ENCODE measurements at regions not wholly inside any gene's neighbourhood (a gene's known extent, or its start where the extent isn't known, plus 50 kb on each side); places are given as distances from the start of the nearest gene placed in this dataset.

GRCh38 chr7:93048136-93048930, 69.4 kb downstream of the SAMD9 start:
- CTCF ChIA-PET: interaction anchor here (0.6 to 1.2 kb wide), 6 partner anchors 9 to 424 kb away, joined by 3 to 5 read pairs (median 3); no protein-coding TSS in a partner anchor
- POLR2A ChIA-PET: interaction anchor here (0.6 to 1.4 kb wide), 5 partner anchors 10 to 407 kb away, joined by 3 to 6 read pairs (median 4); no protein-coding TSS in a partner anchor
- Mint-ChIP-seq H3K9me3 (ENCODE audit: unreplicated experiment) (peaks cover 8% of the 10 kb centered on the region), H3K36me3 (ENCODE audit: insufficient read depth, unreplicated experiment) (no peaks in the 10 kb centered on the region), H3K4me3 (ENCODE audit: unreplicated experiment) (no peak overlapping the region), H3K27me3 (ENCODE audit: insufficient read depth, unreplicated experiment) (no peaks in the 10 kb centered on the region), H3K4me1 (ENCODE audit: insufficient read depth, unreplicated experiment) (peaks cover 14% of the 10 kb centered on the region), H3K27ac (ENCODE audit: low read depth, unreplicated experiment) (no peak overlapping the region)
- intact Hi-C loops (cut with micrococcal nuclease): loop anchor here (10.0 kb wide), 1 partner anchor 144 kb away; no protein-coding TSS in a partner anchor
- TF ChIP-seq, protein P1, sequence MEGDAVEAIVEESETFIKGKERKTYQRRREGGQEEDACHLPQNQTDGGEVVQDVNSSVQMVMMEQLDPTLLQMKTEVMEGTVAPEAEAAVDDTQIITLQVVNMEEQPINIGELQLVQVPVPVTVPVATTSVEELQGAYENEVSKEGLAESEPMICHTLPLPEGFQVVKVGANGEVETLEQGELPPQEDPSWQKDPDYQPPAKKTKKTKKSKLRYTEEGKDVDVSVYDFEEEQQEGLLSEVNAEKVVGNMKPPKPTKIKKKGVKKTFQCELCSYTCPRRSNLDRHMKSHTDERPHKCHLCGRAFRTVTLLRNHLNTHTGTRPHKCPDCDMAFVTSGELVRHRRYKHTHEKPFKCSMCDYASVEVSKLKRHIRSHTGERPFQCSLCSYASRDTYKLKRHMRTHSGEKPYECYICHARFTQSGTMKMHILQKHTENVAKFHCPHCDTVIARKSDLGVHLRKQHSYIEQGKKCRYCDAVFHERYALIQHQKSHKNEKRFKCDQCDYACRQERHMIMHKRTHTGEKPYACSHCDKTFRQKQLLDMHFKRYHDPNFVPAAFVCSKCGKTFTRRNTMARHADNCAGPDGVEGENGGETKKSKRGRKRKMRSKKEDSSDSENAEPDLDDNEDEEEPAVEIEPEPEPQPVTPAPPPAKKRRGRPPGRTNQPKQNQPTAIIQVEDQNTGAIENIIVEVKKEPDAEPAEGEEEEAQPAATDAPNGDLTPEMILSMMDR (IDR thresholded peaks at IDR 0.05; ENCODE audit: unreplicated experiment): no peak
- DNase-seq (ENCODE audit: unreplicated experiment): peak; percentile 6
- no TSS peak for BruUV-seq (replicated peaks)

DNA sequence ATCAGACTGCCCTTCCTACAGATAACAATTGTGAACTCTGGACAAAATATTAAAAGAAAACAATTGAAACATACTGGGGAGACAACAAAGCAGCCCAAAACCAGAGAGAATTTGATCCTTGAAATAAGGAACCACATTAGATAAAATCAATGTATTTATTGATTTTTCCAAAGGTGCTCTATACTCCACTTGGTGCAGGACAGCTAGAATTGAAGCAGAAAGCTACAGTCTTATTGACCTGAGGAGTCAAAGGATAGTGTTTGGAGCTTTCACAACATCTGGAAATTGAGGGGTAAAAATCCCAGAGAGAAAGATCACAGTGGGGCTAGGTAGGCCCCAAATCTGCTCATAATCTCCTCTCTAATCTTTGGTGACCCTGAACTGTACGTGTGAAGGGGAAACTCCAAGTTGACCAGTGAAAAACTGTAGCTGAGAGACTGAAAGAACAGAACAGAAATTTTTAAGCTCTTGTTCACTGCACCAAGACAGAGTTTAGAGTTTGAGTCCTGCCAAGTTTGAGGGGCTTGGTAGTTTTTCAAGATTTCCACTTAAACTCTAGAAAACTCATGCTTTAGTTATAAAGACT, 70.2 kb downstream of the SAMD9 start:
- Mint-ChIP-seq H3K27me3 (ENCODE audit: insufficient read depth, unreplicated experiment) (no peaks in the 10 kb centered on the region), H3K9me3 (ENCODE audit: unreplicated experiment) (peaks cover 8% of the 10 kb centered on the region), H3K4me1 (ENCODE audit: insufficient read depth, unreplicated experiment) (peaks cover 19% of the 10 kb centered on the region), H3K4me3 (ENCODE audit: unreplicated experiment) (no peak overlapping the region), H3K36me3 (ENCODE audit: insufficient read depth, unreplicated experiment) (no peaks in the 10 kb centered on the region), H3K27ac (ENCODE audit: low read depth, unreplicated experiment) (no peak overlapping the region)
- TF ChIP-seq, protein P1 (IDR thresholded peaks at IDR 0.05; ENCODE audit: unreplicated experiment): no peak
- no peak for DNase-seq (ENCODE audit: unreplicated experiment)
- POLR2A ChIA-PET: interaction anchor here (0.6 to 1.4 kb wide), 4 partner anchors 11 to 242 kb away, joined by 3 to 6 read pairs (median 4); no protein-coding TSS in a partner anchor
- CTCF ChIA-PET: interaction anchor here (0.6 to 1.2 kb wide), 3 partner anchors 357 to 468 kb away, joined by 3 read pairs; no protein-coding TSS in a partner anchor
- no TSS peak for BruUV-seq (replicated peaks)
- intact Hi-C loops (cut with micrococcal nuclease): loop anchor here (10.0 kb wide), 1 partner anchor 143 kb away; no protein-coding TSS in a partner anchor

DNA sequence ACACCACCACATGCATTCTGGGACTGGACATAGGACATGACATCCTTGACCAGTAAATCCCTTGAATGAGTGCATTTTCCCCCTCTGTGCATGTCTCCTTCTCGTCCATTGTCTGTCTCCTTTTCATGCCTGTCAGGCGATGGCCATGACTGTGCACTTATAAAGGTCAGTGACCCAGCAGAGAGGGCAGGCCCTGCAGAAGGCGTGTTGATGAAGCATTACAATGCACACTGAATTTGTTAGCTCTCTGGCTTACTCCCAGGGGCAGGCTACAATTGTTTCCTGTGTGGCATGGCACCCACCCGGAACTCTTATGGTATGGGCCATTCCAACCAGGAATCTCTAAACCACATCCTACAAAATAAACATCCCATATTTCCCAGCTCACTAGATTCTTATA, 71.1 kb downstream of the SAMD9 start:
- CTCF ChIA-PET: interaction anchor here (0.6 kb wide), 1 partner anchor 467 kb away, joined by 3 read pairs; no protein-coding TSS in a partner anchor
- TF ChIP-seq, protein P1 (IDR thresholded peaks at IDR 0.05; ENCODE audit: unreplicated experiment): no peak
- intact Hi-C loops (cut with micrococcal nuclease): loop anchor here (10.0 kb wide), 1 partner anchor 142 kb away; no protein-coding TSS in a partner anchor
- Mint-ChIP-seq H3K9me3 (ENCODE audit: unreplicated experiment) (peaks cover 8% of the 10 kb centered on the region), H3K27ac (ENCODE audit: low read depth, unreplicated experiment) (no peak overlapping the region), H3K4me3 (ENCODE audit: unreplicated experiment) (no peak overlapping the region), H3K27me3 (ENCODE audit: insufficient read depth, unreplicated experiment) (no peaks in the 10 kb centered on the region), H3K4me1 (ENCODE audit: insufficient read depth, unreplicated experiment) (peaks cover 19% of the 10 kb centered on the region), H3K36me3 (ENCODE audit: insufficient read depth, unreplicated experiment) (no peaks in the 10 kb centered on the region)
- no peak for DNase-seq (ENCODE audit: unreplicated experiment)
- BruUV-seq (replicated peaks): no TSS peak
- POLR2A ChIA-PET: interaction anchor here (0.6 kb wide), 1 partner anchor 728 kb away, joined by 4 read pairs; no protein-coding TSS in a partner anchor

All from MCF 10A (cell line).